ENCODE measurements at regions not wholly inside any gene's neighbourhood (a gene's known extent, or its start where the extent isn't known, plus 50 kb on each side); places are given as distances from the start of the nearest gene placed in this dataset.

GRCh38 chr9:135271425-135271824 is 184.0 kb downstream of the OLFM1 start:
- H3K4me1 ChIP-seq (ENCODE audit: control insufficient read depth in 1 of 2, insufficient read depth in 2 of 2, low read length in 2 of 2), result no peaks in the 10 kb centered on the region

GRCh38 chr9:135272608-135273007 is 185.1 kb downstream of the OLFM1 start:
- Histone ChIP-seq H3K14ac (ENCODE audit: low read length) (no peak overlapping the region), H4K12ac (ENCODE audit: low read depth, low read length) (no peak overlapping the region), H3K79me2 (ENCODE audit: control insufficient read depth, insufficient read depth, low read length, poor library complexity) (no peaks in the 10 kb centered on the region), H3K4me3 (ENCODE audit: low read depth, low read length) (no peak overlapping the region), H4K91ac (ENCODE audit: low read depth, low read length) (no peak overlapping the region), H3K9ac (ENCODE audit: low read length) (no peak overlapping the region), H3K36me3 (ENCODE audit: control insufficient read depth in 1 of 2, insufficient read depth in 2 of 2, low read length in 2 of 2) (no peaks in the 10 kb centered on the region), H3K4me1 (ENCODE audit: control insufficient read depth in 1 of 2, insufficient read depth in 2 of 2, low read length in 2 of 2) (no peaks in the 10 kb centered on the region), H3K4ac (ENCODE audit: low read depth, low read length) (no peak overlapping the region), H2BK12ac (ENCODE audit: low read length) (no peak overlapping the region), H2BK5ac (ENCODE audit: low read depth, low read length, poor library complexity) (no peak overlapping the region), H2BK120ac (ENCODE audit: insufficient read depth, low read length, poor library complexity) (no peak overlapping the region), H2AK5ac (ENCODE audit: low read length) (no peak overlapping the region), H4K8ac (ENCODE audit: low read depth, low read length) (no peak overlapping the region), H3K9me3 (ENCODE audit: insufficient read depth, low read depth, low read length) (peaks cover 9% of the 10 kb centered on the region), H3K23ac (ENCODE audit: low read length) (no peak overlapping the region), H3K27me3 (ENCODE audit: insufficient read depth, low read length) (no peaks in the 10 kb centered on the region), H3K79me1 (ENCODE audit: low read length) (no peaks in the 10 kb centered on the region), H3K4me2 (ENCODE audit: low read length) (no peak overlapping the region), H2AFZ (ENCODE audit: insufficient read depth, low read length, poor library complexity) (no peak overlapping the region), H3K27ac (ENCODE audit: low read depth, low read length) (no peak overlapping the region), H3K18ac (ENCODE audit: low read length) (no peak overlapping the region)
- WGBS (ENCODE audit: extremely low coverage, insufficient coverage, insufficient read length), result no CpG with 5 or more reads among the region's 10 CpGs
- no peak for DNase-seq

More at GRCh38 chr9:135271425-135271824, 184.0 kb downstream of the OLFM1 start:
- H3K79me1 ChIP-seq (ENCODE audit: low read length), result no peaks in the 10 kb centered on the region
- no peak overlapping the region for H2BK12ac ChIP-seq (ENCODE audit: low read length)
- H3K27ac ChIP-seq (ENCODE audit: low read depth, low read length), result no peak overlapping the region
- no peak overlapping the region for H2AK5ac ChIP-seq (ENCODE audit: low read length)
- no peak overlapping the region for H4K91ac ChIP-seq (ENCODE audit: low read depth, low read length)
- H3K23ac ChIP-seq (ENCODE audit: low read length), result no peak overlapping the region
- H2BK120ac ChIP-seq (ENCODE audit: insufficient read depth, low read length, poor library complexity), result no peak overlapping the region
- no peak overlapping the region for H2AFZ ChIP-seq (ENCODE audit: insufficient read depth, low read length, poor library complexity)
- no peak overlapping the region for H3K4ac ChIP-seq (ENCODE audit: low read depth, low read length)
- peaks cover 9% of the 10 kb centered on the region for H3K9me3 ChIP-seq (ENCODE audit: insufficient read depth, low read depth, low read length)
- H3K14ac ChIP-seq (ENCODE audit: low read length), result no peak overlapping the region
- H3K18ac ChIP-seq (ENCODE audit: low read length), result no peak overlapping the region
- no peaks in the 10 kb centered on the region for H3K36me3 ChIP-seq (ENCODE audit: control insufficient read depth in 1 of 2, insufficient read depth in 2 of 2, low read length in 2 of 2)
- WGBS (ENCODE audit: extremely low coverage, insufficient coverage, insufficient read length), result no CpG with 5 or more reads among the region's 19 CpGs
- no peak overlapping the region for H2BK5ac ChIP-seq (ENCODE audit: low read depth, low read length, poor library complexity)
- no peaks in the 10 kb centered on the region for H3K79me2 ChIP-seq (ENCODE audit: control insufficient read depth, insufficient read depth, low read length, poor library complexity)
- H3K4me3 ChIP-seq (ENCODE audit: low read depth, low read length), result no peak overlapping the region
- H3K9ac ChIP-seq (ENCODE audit: low read length), result no peak overlapping the region
- no peak overlapping the region for H4K8ac ChIP-seq (ENCODE audit: low read depth, low read length)
- no peaks in the 10 kb centered on the region for H3K27me3 ChIP-seq (ENCODE audit: insufficient read depth, low read length)
- H3K4me2 ChIP-seq (ENCODE audit: low read length), result no peak overlapping the region
- no peak overlapping the region for H4K12ac ChIP-seq (ENCODE audit: low read depth, low read length)
- no peak for DNase-seq

- Histone ChIP-seq H3K4me3 (ENCODE audit: low read depth, low read length) (no peak overlapping the region), H4K8ac (ENCODE audit: low read depth, low read length) (no peak overlapping the region), H3K9me3 (ENCODE audit: insufficient read depth, low read depth, low read length) (peaks cover 9% of the 10 kb centered on the region), H2AFZ (ENCODE audit: insufficient read depth, low read length, poor library complexity) (no peak overlapping the region), H4K12ac (ENCODE audit: low read depth, low read length) (no peak overlapping the region), H3K23ac (ENCODE audit: low read length) (no peak overlapping the region), H3K36me3 (ENCODE audit: control insufficient read depth in 1 of 2, insufficient read depth in 2 of 2, low read length in 2 of 2) (no peaks in the 10 kb centered on the region), H3K4me1 (ENCODE audit: control insufficient read depth in 1 of 2, insufficient read depth in 2 of 2, low read length in 2 of 2) (no peaks in the 10 kb centered on the region), H2BK120ac (ENCODE audit: insufficient read depth, low read length, poor library complexity) (no peak overlapping the region), H4K91ac (ENCODE audit: low read depth, low read length) (no peak overlapping the region), H3K27me3 (ENCODE audit: insufficient read depth, low read length) (no peaks in the 10 kb centered on the region), H2AK5ac (ENCODE audit: low read length) (no peak overlapping the region), H3K9ac (ENCODE audit: low read length) (no peak overlapping the region), H3K14ac (ENCODE audit: low read length) (no peak overlapping the region), H3K4me2 (ENCODE audit: low read length) (no peak overlapping the region), H3K18ac (ENCODE audit: low read length) (no peak overlapping the region), H3K27ac (ENCODE audit: low read depth, low read length) (no peak overlapping the region), H3K79me2 (ENCODE audit: control insufficient read depth, insufficient read depth, low read length, poor library complexity) (no peaks in the 10 kb centered on the region), H2BK12ac (ENCODE audit: low read length) (no peak overlapping the region), H3K4ac (ENCODE audit: low read depth, low read length) (no peak overlapping the region), H2BK5ac (ENCODE audit: low read depth, low read length, poor library complexity) (no peak overlapping the region), H3K79me1 (ENCODE audit: low read length) (no peaks in the 10 kb centered on the region)
- no peak for DNase-seq
- no CpG with 5 or more reads among the region's 7 CpGs for WGBS (ENCODE audit: extremely low coverage, insufficient coverage, insufficient read length)
Measured at GRCh38 chr9:135273008-135273407, 185.5 kb downstream of the OLFM1 start.

- H3K79me2 ChIP-seq (ENCODE audit: control insufficient read depth, insufficient read depth, low read length, poor library complexity), result no peaks in the 10 kb centered on the region
- H2AK5ac ChIP-seq (ENCODE audit: low read length), result no peak overlapping the region
- no peaks in the 10 kb centered on the region for H3K27me3 ChIP-seq (ENCODE audit: insufficient read depth, low read length)
- no peak overlapping the region for H3K14ac ChIP-seq (ENCODE audit: low read length)
- H4K12ac ChIP-seq (ENCODE audit: low read depth, low read length), result no peak overlapping the region
- H3K27ac ChIP-seq (ENCODE audit: low read depth, low read length), result no peak overlapping the region
- no peak for DNase-seq
- H3K9me3 ChIP-seq (ENCODE audit: insufficient read depth, low read depth, low read length), result peaks cover 3% of the 10 kb centered on the region
- no peaks in the 10 kb centered on the region for H3K4me1 ChIP-seq (ENCODE audit: control insufficient read depth in 1 of 2, insufficient read depth in 2 of 2, low read length in 2 of 2)
- H2AFZ ChIP-seq (ENCODE audit: insufficient read depth, low read length, poor library complexity), result no peak overlapping the region
- H3K9ac ChIP-seq (ENCODE audit: low read length), result no peak overlapping the region
- no peak overlapping the region for H3K4ac ChIP-seq (ENCODE audit: low read depth, low read length)
- no peak overlapping the region for H3K4me2 ChIP-seq (ENCODE audit: low read length)
- no peak overlapping the region for H3K23ac ChIP-seq (ENCODE audit: low read length)
- H4K91ac ChIP-seq (ENCODE audit: low read depth, low read length), result no peak overlapping the region
- no peak overlapping the region for H2BK12ac ChIP-seq (ENCODE audit: low read length)
- H3K4me3 ChIP-seq (ENCODE audit: low read depth, low read length), result no peak overlapping the region
- no peak overlapping the region for H2BK120ac ChIP-seq (ENCODE audit: insufficient read depth, low read length, poor library complexity)
- H3K79me1 ChIP-seq (ENCODE audit: low read length), result no peaks in the 10 kb centered on the region
- no peak overlapping the region for H4K8ac ChIP-seq (ENCODE audit: low read depth, low read length)
- no peak overlapping the region for H3K18ac ChIP-seq (ENCODE audit: low read length)
- no peak overlapping the region for H2BK5ac ChIP-seq (ENCODE audit: low read depth, low read length, poor library complexity)
- no peaks in the 10 kb centered on the region for H3K36me3 ChIP-seq (ENCODE audit: control insufficient read depth in 1 of 2, insufficient read depth in 2 of 2, low read length in 2 of 2)
- WGBS (ENCODE audit: extremely low coverage, insufficient coverage, insufficient read length), result no CpG with 5 or more reads among the region's 7 CpGs
Measured at GRCh38 chr9:135275163-135275562, 187.7 kb downstream of the OLFM1 start.

Data from trophoblast cell (in vitro differentiated cells and primary cell).